ENCODE measurements at regions not wholly inside any gene's neighbourhood (a gene's known extent, or its start where the extent isn't known, plus 50 kb on each side); places are given as distances from the start of the nearest gene placed in this dataset.

GRCh38 chr4:110967936-110968335 lies 345.1 kb upstream of the PITX2 start:
- H4K8ac ChIP-seq (ENCODE audit: extremely low read depth, insufficient read depth, low read length), result no peak overlapping the region
- H3K4me1 ChIP-seq (replicated peaks in 1 of 4; ENCODE audit: control insufficient read depth in 3 of 4, insufficient read depth in 4 of 4, low read length in 3 of 4), result no peaks in the 10 kb centered on the region
- H3K9ac ChIP-seq (replicated peaks in 1 of 4; ENCODE audit: extremely low read depth in 1 of 4, low read depth in 3 of 4, low read length in 3 of 4), result no peak overlapping the region
- H3K4ac ChIP-seq (replicated peaks; ENCODE audit: insufficient read length, low read depth, low read length), result no peak overlapping the region
- H2AK5ac ChIP-seq (ENCODE audit: low read depth, low read length), result no peak overlapping the region
- no peak overlapping the region for H3K23ac ChIP-seq (ENCODE audit: insufficient read length)
- no peak overlapping the region for H2AFZ ChIP-seq (ENCODE audit: low read length)
- TF ChIP-seq RXRA (IDR thresholded peaks at IDR 0.05; ENCODE audit: insufficient read depth, low read depth, low read length) (no peak), POLR2A (IDR thresholded peaks at IDR 0.05; ENCODE audit: control extremely low read depth in 1 of 2, low read depth in 2 of 2, low read length in 2 of 2) (no peak), KDM4A (IDR thresholded peaks at IDR 0.05; ENCODE audit: low read depth, low read length, severe bottlenecking) (no peak), EZH2 (IDR thresholded peaks at IDR 0.05; ENCODE audit: low read depth, low read length, severe bottlenecking) (no peak), JUND (IDR thresholded peaks at IDR 0.05; ENCODE audit: low read length) (no peak), CBX8 (IDR thresholded peaks at IDR 0.05; ENCODE audit: borderline replicate concordance, low read depth, low read length) (no peak), RNF2 (IDR thresholded peaks at IDR 0.05; ENCODE audit: borderline replicate concordance, low read depth, low read length, missing control alignments, poor library complexity, severe bottlenecking) (no peak)
- no peak overlapping the region for H2BK15ac ChIP-seq (ENCODE audit: low read length)
- ChIA-PET CTCF (ENCODE audit: partially characterized antibody) (no interaction called here), POLR2A (ENCODE audit: partially characterized antibody) (no interaction called here)
- no peak overlapping the region for H3K27ac ChIP-seq (ENCODE audit: low read depth, low read length)
- FAIRE-seq, result no peak
- no peak overlapping the region for H2BK5ac ChIP-seq (ENCODE audit: low read depth, low read length)
- DNase-seq (ENCODE audit: low read depth in 1 of 2, low spot score in 2 of 2), result no peak
- H2BK12ac ChIP-seq (ENCODE audit: low read depth, low read length), result no peak overlapping the region
- H4K91ac ChIP-seq (replicated peaks; ENCODE audit: insufficient read length, low read length), result no peak overlapping the region
- H3K4me2 ChIP-seq (ENCODE audit: insufficient read depth in 1 of 2, low read depth in 2 of 2, low read length in 2 of 2), result no peak overlapping the region
- 88% methylated on average over 1 of the region's 1 CpG; no CpG with 5 or more reads in 1 of the 2 experiments for WGBS, 2 experiments (ENCODE audit: extremely low coverage in 1 of 2, insufficient coverage in 1 of 2, insufficient read length in 1 of 2, insufficient replicate concordance in 2 of 2, low coverage in 1 of 2, low lambda C conversion rate in 2 of 2, missing lambda C conversion rate in 1 of 2)
- no peaks in the 10 kb centered on the region for H4K20me1 ChIP-seq (replicated peaks in 1 of 2; ENCODE audit: control insufficient read depth in 1 of 2, insufficient read depth in 2 of 2, low read length in 2 of 2)
- no peak overlapping the region for H3K56ac ChIP-seq (replicated peaks; ENCODE audit: insufficient read length, low read depth, low read length)
- H2BK120ac ChIP-seq (replicated peaks; ENCODE audit: low read depth, low read length), result no peak overlapping the region
- H3K27me3 ChIP-seq (replicated peaks in 1 of 4; ENCODE audit: control insufficient read depth in 3 of 4, extremely low read depth in 1 of 4, insufficient read depth in 3 of 4, low read length in 3 of 4), result no peaks in the 10 kb centered on the region
- no peak overlapping the region for H3K4me3 ChIP-seq (ENCODE audit: extremely low read depth in 1 of 4, insufficient read depth in 2 of 4, low read depth in 3 of 4, low read length in 4 of 4)
- H3K23me2 ChIP-seq (ENCODE audit: low read depth, low read length), result no peaks in the 10 kb centered on the region
- no peak overlapping the region for H2BK20ac ChIP-seq (ENCODE audit: low read length)
- H3K18ac ChIP-seq (ENCODE audit: extremely low read depth, low read length), result no peak overlapping the region
- no peaks in the 10 kb centered on the region for H3K9me3 ChIP-seq (ENCODE audit: insufficient read depth in 2 of 2, low read depth in 1 of 2, low read length in 1 of 2)
- no peak overlapping the region for H3K14ac ChIP-seq (ENCODE audit: insufficient read length)
- no peaks in the 10 kb centered on the region for H3K79me1 ChIP-seq (ENCODE audit: low read depth, low read length)
- no peaks in the 10 kb centered on the region for H3K79me2 ChIP-seq (ENCODE audit: control insufficient read depth in 1 of 2, insufficient read depth in 2 of 2, low read length in 2 of 2)
- H3K36me3 ChIP-seq (ENCODE audit: control insufficient read depth in 2 of 4, insufficient read depth in 4 of 4, low read length in 3 of 4), result no peaks in the 10 kb centered on the region
- H4K5ac ChIP-seq (ENCODE audit: insufficient read length, low read depth, low read length), result no peak overlapping the region
